ENCODE measurements at regions not wholly inside any gene's neighbourhood (a gene's known extent, or its start where the extent isn't known, plus 50 kb on each side); places are given as distances from the start of the nearest gene placed in this dataset.

DNA sequence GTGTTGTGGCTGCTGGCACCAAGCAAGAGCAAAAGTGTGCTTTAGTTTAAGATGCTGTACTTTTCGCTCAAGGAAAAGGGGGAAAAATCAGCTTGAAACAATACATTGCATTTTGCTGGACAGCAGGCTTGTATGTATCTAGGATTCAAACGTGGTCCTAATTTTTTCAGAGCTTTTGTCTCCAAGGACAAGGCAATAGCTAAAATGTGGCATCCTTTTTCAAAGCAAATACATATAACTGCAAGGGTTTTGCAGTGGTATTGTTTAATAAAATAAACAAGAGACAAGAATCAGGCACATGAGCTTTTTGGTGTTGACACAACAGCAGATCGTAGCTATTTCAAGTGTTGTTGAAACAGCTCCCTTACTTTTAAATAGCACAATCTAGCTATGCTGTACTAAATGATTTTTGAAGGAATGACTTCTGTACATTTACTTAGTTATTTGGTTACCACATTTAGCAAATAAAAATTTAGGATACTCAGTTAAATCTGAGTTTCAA lies 137.0 kb upstream of the HEY2 start:
- H3K4me3 ChIP-seq (ENCODE audit: low read depth, low read length) = no peak overlapping the region
- no peak for DNase-seq
- H3K79me2 ChIP-seq (ENCODE audit: control insufficient read depth, insufficient read depth, low read length, poor library complexity) = no peaks in the 10 kb centered on the region
- H3K27me3 ChIP-seq (ENCODE audit: insufficient read depth, low read length) = no peaks in the 10 kb centered on the region
- no peak overlapping the region for H4K8ac ChIP-seq (ENCODE audit: low read depth, low read length)
- no peak overlapping the region for H4K91ac ChIP-seq (ENCODE audit: low read depth, low read length)
- H3K36me3 ChIP-seq (ENCODE audit: control insufficient read depth in 1 of 2, insufficient read depth in 2 of 2, low read length in 2 of 2) = no peaks in the 10 kb centered on the region
- H2BK5ac ChIP-seq (ENCODE audit: low read depth, low read length, poor library complexity) = no peak overlapping the region
- no peak overlapping the region for H2BK12ac ChIP-seq (ENCODE audit: low read length)
- H3K4me2 ChIP-seq (ENCODE audit: low read length) = no peak overlapping the region
- H2AFZ ChIP-seq (ENCODE audit: insufficient read depth, low read length, poor library complexity) = no peak overlapping the region
- no peak overlapping the region for H2BK120ac ChIP-seq (ENCODE audit: insufficient read depth, low read length, poor library complexity)
- no peak overlapping the region for H3K14ac ChIP-seq (ENCODE audit: low read length)
- H3K9ac ChIP-seq (ENCODE audit: low read length) = no peak overlapping the region
- H3K4me1 ChIP-seq (ENCODE audit: control insufficient read depth in 1 of 2, insufficient read depth in 2 of 2, low read length in 2 of 2) = peaks cover 4 to 8% of the 10 kb centered on the region in 2 experiments
- peaks cover 4% of the 10 kb centered on the region for H3K79me1 ChIP-seq (ENCODE audit: low read length)
- H4K12ac ChIP-seq (ENCODE audit: low read depth, low read length) = no peak overlapping the region
- no peaks in the 10 kb centered on the region for H3K9me3 ChIP-seq (ENCODE audit: insufficient read depth, low read depth, low read length)
- no CpG with 5 or more reads among the region's 3 CpGs for whole genome bisulfite sequencing (ENCODE audit: extremely low coverage, insufficient coverage, insufficient read length)
- H3K18ac ChIP-seq (ENCODE audit: low read length) = no peak overlapping the region
- H3K23ac ChIP-seq (ENCODE audit: low read length) = no peak overlapping the region
- H3K27ac ChIP-seq (ENCODE audit: low read depth, low read length) = no peak overlapping the region
- no peak overlapping the region for H2AK5ac ChIP-seq (ENCODE audit: low read length)
- no peak overlapping the region for H3K4ac ChIP-seq (ENCODE audit: low read depth, low read length)

DNA sequence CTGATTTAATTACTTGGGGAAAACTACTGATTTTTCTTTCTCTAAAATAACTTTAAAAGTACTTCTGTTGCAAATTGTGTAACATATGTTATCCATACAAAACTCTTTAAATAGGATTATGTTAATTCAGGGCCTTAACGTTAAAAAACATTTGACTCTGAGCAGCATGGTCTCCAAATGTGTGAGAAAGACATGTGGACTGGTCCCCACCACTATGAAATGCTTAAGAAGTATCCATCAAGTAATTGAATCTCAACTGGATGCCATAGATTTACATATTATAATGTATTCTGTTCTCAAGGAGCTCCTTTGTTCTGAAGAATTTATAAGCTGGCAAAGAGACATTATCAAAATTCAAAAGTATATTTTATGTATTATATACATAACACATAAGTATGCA lies 130.8 kb upstream of the HEY2 start:
- Histone ChIP-seq H3K14ac (ENCODE audit: low read length) (no peak overlapping the region), H3K18ac (ENCODE audit: low read length) (no peak overlapping the region), H4K12ac (ENCODE audit: low read depth, low read length) (no peak overlapping the region), H2AK5ac (ENCODE audit: low read length) (no peak overlapping the region), H3K4me2 (ENCODE audit: low read length) (no peak overlapping the region), H3K79me2 (ENCODE audit: control insufficient read depth, insufficient read depth, low read length, poor library complexity) (no peaks in the 10 kb centered on the region), H2BK120ac (ENCODE audit: insufficient read depth, low read length, poor library complexity) (no peak overlapping the region), H2BK5ac (ENCODE audit: low read depth, low read length, poor library complexity) (no peak overlapping the region), H3K36me3 (ENCODE audit: control insufficient read depth in 1 of 2, insufficient read depth in 2 of 2, low read length in 2 of 2) (no peaks in the 10 kb centered on the region), H3K9me3 (ENCODE audit: insufficient read depth, low read depth, low read length) (no peaks in the 10 kb centered on the region), H4K91ac (ENCODE audit: low read depth, low read length) (no peak overlapping the region), H3K4ac (ENCODE audit: low read depth, low read length) (no peak overlapping the region), H3K27me3 (ENCODE audit: insufficient read depth, low read length) (no peaks in the 10 kb centered on the region), H3K23ac (ENCODE audit: low read length) (no peak overlapping the region), H3K79me1 (ENCODE audit: low read length) (no peaks in the 10 kb centered on the region), H2AFZ (ENCODE audit: insufficient read depth, low read length, poor library complexity) (no peak overlapping the region), H4K8ac (ENCODE audit: low read depth, low read length) (no peak overlapping the region), H3K9ac (ENCODE audit: low read length) (no peak overlapping the region), H3K27ac (ENCODE audit: low read depth, low read length) (no peak overlapping the region), H2BK12ac (ENCODE audit: low read length) (no peak overlapping the region), H3K4me1 (ENCODE audit: control insufficient read depth in 1 of 2, insufficient read depth in 2 of 2, low read length in 2 of 2) (no peaks in the 10 kb centered on the region), H3K4me3 (ENCODE audit: low read depth, low read length) (no peak overlapping the region)
- no peak for DNase-seq
- no CpG with 5 or more reads among the region's 1 CpG for WGBS (ENCODE audit: extremely low coverage, insufficient coverage, insufficient read length)

DNA sequence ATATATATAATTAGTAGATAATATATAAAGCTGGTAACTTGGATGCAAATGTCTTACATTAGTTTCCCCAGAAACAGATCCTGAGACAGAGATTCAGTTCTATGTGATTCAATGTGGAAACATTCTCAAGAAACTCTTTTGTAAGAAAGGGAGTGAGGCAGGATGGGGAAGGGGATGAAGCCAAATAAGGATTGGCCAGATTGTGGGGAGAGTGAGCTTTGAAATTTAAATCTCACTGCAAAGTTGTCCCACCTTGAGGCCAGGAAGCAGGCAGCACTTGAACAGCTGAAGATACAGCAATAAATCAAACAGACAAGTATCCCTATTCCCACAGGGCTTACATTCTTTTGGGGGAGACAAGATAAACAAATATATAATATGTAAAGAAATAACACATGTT lies 126.3 kb upstream of the HEY2 start:
- H2BK12ac ChIP-seq (ENCODE audit: low read length) = no peak overlapping the region

DNA sequence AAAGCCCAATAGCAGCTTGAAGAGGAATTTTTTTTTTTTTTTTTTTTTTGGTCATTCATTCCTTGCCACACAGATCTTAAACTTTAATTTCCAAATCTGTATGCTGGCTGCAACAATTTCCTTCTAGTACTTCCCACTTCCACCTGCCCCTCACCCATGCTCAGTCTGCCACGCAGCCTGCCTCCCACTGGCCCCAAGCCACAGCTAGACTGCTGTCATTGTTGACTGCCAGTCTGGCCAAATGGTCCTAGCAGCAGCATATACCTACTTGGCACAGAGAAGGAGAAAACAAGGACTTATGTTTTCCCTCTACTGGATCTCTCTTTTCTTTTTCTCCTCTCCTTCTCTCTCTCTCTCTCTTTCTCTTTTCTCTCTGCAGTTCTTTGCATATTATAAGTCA lies 118.3 kb upstream of the HEY2 start:
- Histone ChIP-seq H2BK12ac (ENCODE audit: low read length) (no peak overlapping the region), H3K4ac (ENCODE audit: low read depth, low read length) (no peak overlapping the region), H3K27me3 (ENCODE audit: insufficient read depth, low read length) (no peaks in the 10 kb centered on the region), H3K79me2 (ENCODE audit: control insufficient read depth, insufficient read depth, low read length, poor library complexity) (no peaks in the 10 kb centered on the region), H2BK5ac (ENCODE audit: low read depth, low read length, poor library complexity) (no peak overlapping the region), H3K9me3 (ENCODE audit: insufficient read depth, low read depth, low read length) (no peaks in the 10 kb centered on the region), H2AK5ac (ENCODE audit: low read length) (no peak overlapping the region), H4K8ac (ENCODE audit: low read depth, low read length) (no peak overlapping the region), H3K14ac (ENCODE audit: low read length) (no peak overlapping the region), H2AFZ (ENCODE audit: insufficient read depth, low read length, poor library complexity) (no peak overlapping the region), H3K79me1 (ENCODE audit: low read length) (no peaks in the 10 kb centered on the region), H3K36me3 (ENCODE audit: control insufficient read depth in 1 of 2, insufficient read depth in 2 of 2, low read length in 2 of 2) (no peaks in the 10 kb centered on the region), H3K9ac (ENCODE audit: low read length) (no peak overlapping the region), H4K91ac (ENCODE audit: low read depth, low read length) (no peak overlapping the region), H2BK120ac (ENCODE audit: insufficient read depth, low read length, poor library complexity) (no peak overlapping the region), H3K4me2 (ENCODE audit: low read length) (no peak overlapping the region), H4K12ac (ENCODE audit: low read depth, low read length) (no peak overlapping the region), H3K4me3 (ENCODE audit: low read depth, low read length) (no peak overlapping the region), H3K4me1 (ENCODE audit: control insufficient read depth in 1 of 2, insufficient read depth in 2 of 2, low read length in 2 of 2) (no peaks in the 10 kb centered on the region), H3K23ac (ENCODE audit: low read length) (no peak overlapping the region), H3K18ac (ENCODE audit: low read length) (no peak overlapping the region), H3K27ac (ENCODE audit: low read depth, low read length) (no peak overlapping the region)
- no peak for DNase-seq
- WGBS (ENCODE audit: extremely low coverage, insufficient coverage, insufficient read length) = no CpG with 5 or more reads among the region's 1 CpG

More for the DNA sequence above, 126.3 kb upstream of the HEY2 start:
- no peak overlapping the region for H2BK5ac ChIP-seq (ENCODE audit: low read depth, low read length, poor library complexity)
- no peak overlapping the region for H3K4me2 ChIP-seq (ENCODE audit: low read length)
- no peak overlapping the region for H4K91ac ChIP-seq (ENCODE audit: low read depth, low read length)
- H3K27me3 ChIP-seq (ENCODE audit: insufficient read depth, low read length) = no peaks in the 10 kb centered on the region
- H3K14ac ChIP-seq (ENCODE audit: low read length) = no peak overlapping the region
- H3K9me3 ChIP-seq (ENCODE audit: insufficient read depth, low read depth, low read length) = no peaks in the 10 kb centered on the region
- H3K23ac ChIP-seq (ENCODE audit: low read length) = no peak overlapping the region
- H3K79me1 ChIP-seq (ENCODE audit: low read length) = no peaks in the 10 kb centered on the region
- H4K12ac ChIP-seq (ENCODE audit: low read depth, low read length) = no peak overlapping the region
- no peak overlapping the region for H4K8ac ChIP-seq (ENCODE audit: low read depth, low read length)
- H2AFZ ChIP-seq (ENCODE audit: insufficient read depth, low read length, poor library complexity) = no peak overlapping the region
- H3K4ac ChIP-seq (ENCODE audit: low read depth, low read length) = no peak overlapping the region
- no peak overlapping the region for H2BK120ac ChIP-seq (ENCODE audit: insufficient read depth, low read length, poor library complexity)
- H3K4me3 ChIP-seq (ENCODE audit: low read depth, low read length) = no peak overlapping the region
- H3K36me3 ChIP-seq (ENCODE audit: control insufficient read depth in 1 of 2, insufficient read depth in 2 of 2, low read length in 2 of 2) = no peaks in the 10 kb centered on the region
- no peak for DNase-seq
- no peak overlapping the region for H3K9ac ChIP-seq (ENCODE audit: low read length)
- no peaks in the 10 kb centered on the region for H3K4me1 ChIP-seq (ENCODE audit: control insufficient read depth in 1 of 2, insufficient read depth in 2 of 2, low read length in 2 of 2)
- no peak overlapping the region for H3K27ac ChIP-seq (ENCODE audit: low read depth, low read length)
- H2AK5ac ChIP-seq (ENCODE audit: low read length) = no peak overlapping the region
- no peak overlapping the region for H3K18ac ChIP-seq (ENCODE audit: low read length)
- no peaks in the 10 kb centered on the region for H3K79me2 ChIP-seq (ENCODE audit: control insufficient read depth, insufficient read depth, low read length, poor library complexity)

Measured in trophoblast cell (in vitro differentiated cells and primary cell).